ENCODE measurements at regions not wholly inside any gene's neighbourhood (a gene's known extent, or its start where the extent isn't known, plus 50 kb on each side); places are given as distances from the start of the nearest gene placed in this dataset.

DNA sequence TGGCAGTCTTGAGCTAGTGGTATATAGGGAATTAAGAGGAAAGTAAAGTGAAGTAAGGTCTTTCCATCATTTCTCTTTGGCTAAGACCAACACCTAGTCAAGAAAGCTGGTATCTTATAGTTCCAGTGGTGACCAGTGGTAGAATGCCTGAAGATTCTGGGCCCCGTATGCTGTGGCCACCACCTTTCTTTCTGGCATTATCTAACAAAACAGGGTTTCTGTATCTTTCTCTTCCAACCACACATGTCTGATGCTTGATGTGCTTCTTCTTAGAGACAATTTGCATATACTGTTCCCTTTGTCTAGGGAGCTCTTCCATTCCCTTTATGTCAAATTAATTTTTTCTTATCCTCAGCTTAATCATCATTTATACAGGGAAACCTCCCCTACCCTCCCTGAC, 109.9 kb upstream of the SSBP2 start:
- no peak for TF ChIP-seq FOXP2 (optimal IDR thresholded peaks at IDR 0.05; ENCODE audit: control extremely low read depth, extremely low read length, insufficient read depth)
- TF ChIP-seq POLR2AphosphoS5 (IDR thresholded peaks at IDR 0.05; ENCODE audit: borderline replicate concordance, low read depth, low read length): no peak
- no peak for TF ChIP-seq EZH2 (IDR thresholded peaks at IDR 0.05)
